ENCODE measurements at regions not wholly inside any gene's neighbourhood (a gene's known extent, or its start where the extent isn't known, plus 50 kb on each side); places are given as distances from the start of the nearest gene placed in this dataset.

DNA sequence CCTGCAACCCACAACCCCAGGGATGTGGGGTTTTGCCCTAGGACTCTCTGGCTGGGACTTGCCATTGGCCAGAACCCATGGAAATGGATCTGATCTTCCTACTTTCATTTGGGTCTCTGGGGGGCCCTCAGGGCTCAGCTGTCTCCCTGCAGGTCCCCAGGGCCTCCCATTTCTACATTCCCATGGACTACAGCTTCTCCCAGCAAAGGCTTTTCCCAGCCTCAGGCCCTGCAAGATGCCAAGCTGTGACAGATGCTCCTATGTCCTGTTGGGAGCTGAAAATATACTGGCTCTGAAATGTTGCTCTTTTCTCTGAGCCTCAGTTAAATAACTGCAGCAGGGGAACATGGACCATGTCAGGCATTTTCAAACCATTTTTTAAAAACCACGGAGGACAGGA lies 99.5 kb upstream of the IGSF21 start:
- H3K27me3 ChIP-seq (ENCODE audit: control insufficient read depth, insufficient read depth, low read length, poor library complexity, severe bottlenecking) = no peaks in the 10 kb centered on the region
- no peaks in the 10 kb centered on the region for H3K9me3 ChIP-seq (ENCODE audit: control insufficient read depth, low read length)
- no peaks in the 10 kb centered on the region for H3K36me3 ChIP-seq (ENCODE audit: control insufficient read depth, insufficient read depth, low read length)
- no peak for DNase-seq
- 95 to 100% methylated on average over 1 of the region's 1 CpG for WGBS, 2 experiments (ENCODE audit: insufficient coverage in 1 of 2, insufficient read length in 1 of 2)
- Mint-ChIP-seq H3K4me3 (no peak overlapping the region), H3K27me3 (ENCODE audit: insufficient read depth) (peaks cover 15% of the 10 kb centered on the region), H3K9me3 (no peaks in the 10 kb centered on the region), H3K36me3 (ENCODE audit: low read depth) (no peaks in the 10 kb centered on the region), H3K27ac (no peak overlapping the region), H3K4me1 (peaks cover 14% of the 10 kb centered on the region)
- peaks cover 6% of the 10 kb centered on the region for H3K4me1 ChIP-seq (ENCODE audit: control insufficient read depth, insufficient read depth, low read length)
- no peak overlapping the region for H3K27ac ChIP-seq (ENCODE audit: low read depth, low read length)
- H3K9ac ChIP-seq (ENCODE audit: extremely low read depth, low read length, poor library complexity, severe bottlenecking) = no peak overlapping the region
- no peak overlapping the region for H3K4me3 ChIP-seq (ENCODE audit: low read length)
- TF ChIP-seq, protein P1, sequence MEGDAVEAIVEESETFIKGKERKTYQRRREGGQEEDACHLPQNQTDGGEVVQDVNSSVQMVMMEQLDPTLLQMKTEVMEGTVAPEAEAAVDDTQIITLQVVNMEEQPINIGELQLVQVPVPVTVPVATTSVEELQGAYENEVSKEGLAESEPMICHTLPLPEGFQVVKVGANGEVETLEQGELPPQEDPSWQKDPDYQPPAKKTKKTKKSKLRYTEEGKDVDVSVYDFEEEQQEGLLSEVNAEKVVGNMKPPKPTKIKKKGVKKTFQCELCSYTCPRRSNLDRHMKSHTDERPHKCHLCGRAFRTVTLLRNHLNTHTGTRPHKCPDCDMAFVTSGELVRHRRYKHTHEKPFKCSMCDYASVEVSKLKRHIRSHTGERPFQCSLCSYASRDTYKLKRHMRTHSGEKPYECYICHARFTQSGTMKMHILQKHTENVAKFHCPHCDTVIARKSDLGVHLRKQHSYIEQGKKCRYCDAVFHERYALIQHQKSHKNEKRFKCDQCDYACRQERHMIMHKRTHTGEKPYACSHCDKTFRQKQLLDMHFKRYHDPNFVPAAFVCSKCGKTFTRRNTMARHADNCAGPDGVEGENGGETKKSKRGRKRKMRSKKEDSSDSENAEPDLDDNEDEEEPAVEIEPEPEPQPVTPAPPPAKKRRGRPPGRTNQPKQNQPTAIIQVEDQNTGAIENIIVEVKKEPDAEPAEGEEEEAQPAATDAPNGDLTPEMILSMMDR (conservative IDR thresholded peaks at IDR 0.05) = no peak

DNA sequence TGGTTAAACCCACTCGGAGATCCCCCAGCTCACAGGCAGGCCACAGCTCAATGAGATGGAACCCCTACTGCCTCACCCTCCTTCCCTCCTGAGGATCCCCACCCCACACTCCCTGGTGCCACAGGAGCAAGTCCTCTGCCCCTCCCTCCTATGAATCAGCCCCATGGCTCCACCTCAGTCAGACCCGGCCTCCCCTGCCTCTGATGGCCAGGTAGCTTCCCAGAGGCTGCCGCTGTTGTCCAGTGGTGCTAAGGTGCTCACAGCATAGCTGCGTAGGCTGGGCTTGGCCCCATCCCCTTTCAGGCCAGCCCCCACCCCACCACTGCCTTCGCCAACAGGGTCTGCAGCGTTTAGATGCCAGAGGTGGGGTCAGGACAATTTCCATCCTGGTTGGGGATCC lies 98.5 kb upstream of the IGSF21 start:
- H3K27me3 ChIP-seq (ENCODE audit: control insufficient read depth, insufficient read depth, low read length, poor library complexity, severe bottlenecking) = no peaks in the 10 kb centered on the region
- Mint-ChIP-seq H3K9me3 (no peaks in the 10 kb centered on the region), H3K4me1 (peaks cover 10% of the 10 kb centered on the region), H3K27ac (no peak overlapping the region), H3K27me3 (ENCODE audit: insufficient read depth) (peaks cover 15% of the 10 kb centered on the region), H3K4me3 (no peak overlapping the region), H3K36me3 (ENCODE audit: low read depth) (no peaks in the 10 kb centered on the region)
- H3K4me1 ChIP-seq (ENCODE audit: control insufficient read depth, insufficient read depth, low read length) = peaks cover 6% of the 10 kb centered on the region
- H3K27ac ChIP-seq (ENCODE audit: low read depth, low read length) = no peak overlapping the region
- TF ChIP-seq, protein P1 (conservative IDR thresholded peaks at IDR 0.05) = no peak
- no peak overlapping the region for H3K4me3 ChIP-seq (ENCODE audit: low read length)
- DNase-seq = peak; percentile 83
- WGBS, 2 experiments (ENCODE audit: insufficient coverage in 1 of 2, insufficient read length in 1 of 2) = 41 to 69% methylated on average over 3 to 6 of the region's 6 CpGs
- H3K9me3 ChIP-seq (ENCODE audit: control insufficient read depth, low read length) = no peaks in the 10 kb centered on the region
- no peak overlapping the region for H3K9ac ChIP-seq (ENCODE audit: extremely low read depth, low read length, poor library complexity, severe bottlenecking)
- no peaks in the 10 kb centered on the region for H3K36me3 ChIP-seq (ENCODE audit: control insufficient read depth, insufficient read depth, low read length)

DNA sequence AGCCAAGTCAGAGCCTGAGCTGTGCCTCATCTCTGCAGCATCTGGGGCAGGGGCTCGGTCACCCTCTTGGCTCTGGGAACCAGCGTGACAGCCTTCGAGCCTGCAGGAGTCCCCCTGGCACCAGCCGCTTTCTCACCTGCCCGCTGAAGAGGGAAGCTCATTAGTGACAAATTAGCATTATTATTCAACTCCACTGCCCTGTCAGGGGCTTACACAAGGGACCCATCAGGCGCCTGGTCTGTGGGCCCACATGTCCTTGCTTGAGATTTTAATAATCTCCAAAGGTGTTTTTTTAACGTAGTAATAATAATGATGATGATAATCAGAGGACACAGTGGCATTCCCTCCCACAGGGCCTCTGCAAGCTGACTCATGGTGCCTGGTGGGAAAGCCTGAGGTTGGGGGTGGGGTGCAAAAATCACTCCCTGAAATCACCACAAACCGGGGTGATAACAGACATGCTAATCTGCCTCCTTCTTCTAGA lies 98.1 kb upstream of the IGSF21 start:
- WGBS, 2 experiments (ENCODE audit: insufficient coverage in 1 of 2, insufficient read length in 1 of 2) = 25% methylated on average over 8 of the region's 8 CpGs; no CpG with 5 or more reads in 1 of the 2 experiments
- Histone ChIP-seq H3K4me1 (ENCODE audit: control insufficient read depth, insufficient read depth, low read length) (peaks cover 6% of the 10 kb centered on the region), H3K9me3 (ENCODE audit: control insufficient read depth, low read length) (no peaks in the 10 kb centered on the region), H3K27ac (ENCODE audit: low read depth, low read length) (no peak overlapping the region), H3K27me3 (ENCODE audit: control insufficient read depth, insufficient read depth, low read length, poor library complexity, severe bottlenecking) (no peaks in the 10 kb centered on the region), H3K4me3 (ENCODE audit: low read length) (no peak overlapping the region), H3K9ac (ENCODE audit: extremely low read depth, low read length, poor library complexity, severe bottlenecking) (no peak overlapping the region), H3K36me3 (ENCODE audit: control insufficient read depth, insufficient read depth, low read length) (no peaks in the 10 kb centered on the region)
- TF ChIP-seq, protein P1 (conservative IDR thresholded peaks at IDR 0.05) = no peak
- Mint-ChIP-seq H3K4me3 (no peak overlapping the region), H3K36me3 (ENCODE audit: low read depth) (no peaks in the 10 kb centered on the region), H3K4me1 (peaks cover 10% of the 10 kb centered on the region), H3K27ac (no peak overlapping the region), H3K9me3 (no peaks in the 10 kb centered on the region), H3K27me3 (ENCODE audit: insufficient read depth) (peaks cover 16% of the 10 kb centered on the region)
- DNase-seq = peak; percentile 89

Data from endodermal cell (in vitro differentiated cells).